ENCODE measurements at regions not wholly inside any gene's neighbourhood (a gene's known extent, or its start where the extent isn't known, plus 50 kb on each side); places are given as distances from the start of the nearest gene placed in this dataset.

DNA sequence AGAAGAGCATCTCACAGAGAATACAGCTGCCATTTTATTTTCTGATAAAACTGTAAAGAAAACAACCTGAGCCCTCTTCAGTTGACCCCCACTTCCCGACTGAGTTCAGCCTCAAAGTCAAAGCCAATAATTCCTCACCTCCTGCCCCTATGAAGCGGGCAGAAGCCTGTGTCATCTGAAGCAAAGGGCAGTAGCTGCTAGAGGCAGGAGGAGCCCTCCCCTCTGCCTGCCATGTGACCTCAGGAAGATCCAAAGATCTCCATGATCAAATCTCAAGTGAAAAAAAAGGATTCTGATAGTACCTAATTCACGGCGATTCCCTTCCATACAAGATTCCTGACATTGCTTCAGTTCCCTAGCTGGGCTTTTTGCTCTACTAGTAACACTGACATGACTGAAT is 223.1 kb upstream of the CAND1 start (continued):
- TF ChIP-seq BDP1 (IDR thresholded peaks at IDR 0.05; ENCODE audit: insufficient read depth, insufficient read length), result no peak
- TF ChIP-seq, protein P1, sequence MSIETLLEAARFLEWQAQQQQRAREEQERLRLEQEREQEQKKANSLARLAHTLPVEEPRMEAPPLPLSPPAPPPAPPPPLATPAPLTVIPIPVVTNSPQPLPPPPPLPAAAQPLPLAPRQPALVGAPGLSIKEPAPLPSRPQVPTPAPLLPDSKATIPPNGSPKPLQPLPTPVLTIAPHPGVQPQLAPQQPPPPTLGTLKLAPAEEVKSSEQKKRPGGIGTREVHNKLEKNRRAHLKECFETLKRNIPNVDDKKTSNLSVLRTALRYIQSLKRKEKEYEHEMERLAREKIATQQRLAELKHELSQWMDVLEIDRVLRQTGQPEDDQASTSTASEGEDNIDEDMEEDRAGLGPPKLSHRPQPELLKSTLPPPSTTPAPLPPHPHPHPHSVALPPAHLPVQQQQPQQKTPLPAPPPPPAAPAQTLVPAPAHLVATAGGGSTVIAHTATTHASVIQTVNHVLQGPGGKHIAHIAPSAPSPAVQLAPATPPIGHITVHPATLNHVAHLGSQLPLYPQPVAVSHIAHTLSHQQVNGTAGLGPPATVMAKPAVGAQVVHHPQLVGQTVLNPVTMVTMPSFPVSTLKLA (conservative IDR thresholded peaks at IDR 0.05), result no peak

GRCh38 chr12:67047634-67048033 is 221.5 kb upstream of the CAND1 start:
- FAIRE-seq, result no peak
- intact Hi-C loops (cut with micrococcal nuclease) (no loop called here), in situ Hi-C loops (cut with MboI) (no loop called here)
- no peak overlapping the region for H3K4me3 ChIP-seq
- no peak overlapping the region for H3K9ac ChIP-seq (ENCODE audit: insufficient read depth in 1 of 2, low read depth in 2 of 2, low read length in 2 of 2)
- ChIA-PET CTCF (ENCODE audit: low intra/inter-chr PET ratio) (no interaction called here), POLR2A (no interaction called here)
- no peaks in the 10 kb centered on the region for H3K79me2 ChIP-seq (ENCODE audit: control insufficient read depth, insufficient read depth, low read length)
- H3K9me1 ChIP-seq (ENCODE audit: control insufficient read depth, insufficient read depth, low read length), result no peaks in the 10 kb centered on the region
- H3K36me3 ChIP-seq (ENCODE audit: control insufficient read depth, insufficient read depth, low read length), result no peaks in the 10 kb centered on the region
- H3K4me2 ChIP-seq (ENCODE audit: insufficient read depth, low read length), result no peak overlapping the region
- no peak for DNase-seq (ENCODE audit: extremely low read depth in 1 of 4, low spot score in 3 of 4)
- H3K9me3 ChIP-seq (replicated peaks; ENCODE audit: control insufficient read depth, insufficient read depth, low read depth, low read length), result no peaks in the 10 kb centered on the region
- TF ChIP-seq ZNF263 (CRISPR knock-in tag; IDR thresholded peaks at IDR 0.05; ENCODE audit: borderline replicate concordance), result no peak
- TF ChIP-seq, protein P2, sequence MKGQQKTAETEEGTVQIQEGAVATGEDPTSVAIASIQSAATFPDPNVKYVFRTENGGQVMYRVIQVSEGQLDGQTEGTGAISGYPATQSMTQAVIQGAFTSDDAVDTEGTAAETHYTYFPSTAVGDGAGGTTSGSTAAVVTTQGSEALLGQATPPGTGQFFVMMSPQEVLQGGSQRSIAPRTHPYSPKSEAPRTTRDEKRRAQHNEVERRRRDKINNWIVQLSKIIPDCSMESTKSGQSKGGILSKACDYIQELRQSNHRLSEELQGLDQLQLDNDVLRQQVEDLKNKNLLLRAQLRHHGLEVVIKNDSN (CRISPR knock-in tag; IDR thresholded peaks at IDR 0.05), result no peak
- ATAC-seq, result no peak
- H4K20me1 ChIP-seq (replicated peaks; ENCODE audit: control insufficient read depth, insufficient read depth, low read length), result no peaks in the 10 kb centered on the region
- H3K27me3 ChIP-seq (ENCODE audit: control insufficient read depth in 2 of 2, insufficient read depth in 2 of 2, low read length in 2 of 2), result no peaks in the 10 kb centered on the region
- no peak overlapping the region for H3K27ac ChIP-seq (ENCODE audit: extremely low read depth, low read depth, low read length)
- 0% methylated on average over 2 of the region's 2 CpGs for WGBS (ENCODE audit: insufficient coverage, low coverage, missing lambda C conversion rate)
- H2AFZ ChIP-seq (ENCODE audit: low read depth, low read length), result no peak overlapping the region
- H3K4me1 ChIP-seq (replicated peaks in 1 of 2; ENCODE audit: control insufficient read depth in 2 of 2, insufficient read depth in 2 of 2, low read length in 2 of 2), result no peaks in the 10 kb centered on the region
- no TSS peak for BruUV-seq (replicated peaks)

Data from K562 (cell line).